PFSK-1 (cell line): ENCODE measurements at regions not wholly inside any gene's neighbourhood (a gene's known extent, or its start where the extent isn't known, plus 50 kb on each side); places are given as distances from the start of the nearest gene placed in this dataset.

ENCODE experiments used
- FOXP2 ChIP-seq: optimal IDR thresholded peaks from 2 replicates; pipeline ENCODE3; 2011; ENCODE audit warnings: borderline replicate concordance, control low read depth, inconsistent platforms; ENCODE audit not compliant: insufficient read depth; ENCODE audit errors: extremely low read length, extremely low read depth
- POLR2AphosphoS5 ChIP-seq: IDR thresholded peaks from 2 replicates; pipeline ENCODE4 v1.6.1; 2012; ENCODE audit warnings: low read depth, mild to moderate bottlenecking, control low read depth, low read length, moderate library complexity
- REST ChIP-seq, 2 experiments: IDR thresholded peaks; 2 replicates each; pipeline versions ENCODE4 v1.6.1 to v1.8.0; 2011 to 2012; ENCODE audit warnings: low read depth in 2 of 2, low read length in 2 of 2, control low read depth in 1 of 2, inconsistent platforms in 1 of 2, mild to moderate bottlenecking in 1 of 2, moderate library complexity in 1 of 2; ENCODE audit not compliant: insufficient read depth in 1 of 2
- SIN3A ChIP-seq: IDR thresholded peaks from 2 replicates; pipeline ENCODE4 v1.6.1; 2012; ENCODE audit warnings: mild to moderate bottlenecking, low read length, moderate library complexity, borderline replicate concordance; ENCODE audit not compliant: insufficient read depth
- TAF1 ChIP-seq: IDR thresholded peaks from 2 replicates; pipeline ENCODE4 v1.6.1; 2012; ENCODE audit warnings: low read length, control low read depth, borderline replicate concordance; ENCODE audit not compliant: insufficient read depth

GRCh38 chr1:55353707-55354620 lies 138.8 kb upstream of the USP24 start:
- TF ChIP-seq FOXP2, result no peak
- no peak for TF ChIP-seq POLR2AphosphoS5
- no peak for TF ChIP-seq SIN3A
- TF ChIP-seq REST (IDR thresholded peaks at IDR 0.05; ENCODE audit: insufficient read depth in 1 of 2, low read depth in 2 of 2, low read length in 2 of 2), result no peak
- TF ChIP-seq TAF1, result no peak

- no peak for TF ChIP-seq SIN3A
- TF ChIP-seq POLR2AphosphoS5, result no peak
- TF ChIP-seq FOXP2, result no peak
- TF ChIP-seq REST (IDR thresholded peaks at IDR 0.05; ENCODE audit: insufficient read depth in 1 of 2, low read depth in 2 of 2, low read length in 2 of 2), result no peak
- TF ChIP-seq TAF1, result no peak
These were observed 137.6 kb upstream of the USP24 start for GRCh38 chr1:55352811-55353180.

GRCh38 chr1:55352080-55352810 lies 137.1 kb upstream of the USP24 start:
- TF ChIP-seq TAF1 (no peak), REST (IDR thresholded peaks at IDR 0.05; ENCODE audit: insufficient read depth in 1 of 2, low read depth in 2 of 2, low read length in 2 of 2) (no peak), SIN3A (no peak), POLR2AphosphoS5 (no peak), FOXP2 (no peak)

- TF ChIP-seq FOXP2 (no peak), POLR2AphosphoS5 (no peak), TAF1 (no peak), REST (IDR thresholded peaks at IDR 0.05; ENCODE audit: insufficient read depth in 1 of 2, low read depth in 2 of 2, low read length in 2 of 2) (no peak), SIN3A (no peak)
These were observed 133.2 kb upstream of the USP24 start for GRCh38 chr1:55348356-55348755.
